HEK293 (cell line): ENCODE measurements at regions not wholly inside any gene's neighbourhood (a gene's known extent, or its start where the extent isn't known, plus 50 kb on each side); places are given as distances from the start of the nearest gene placed in this dataset.

ENCODE experiments used
- BCL11B ChIP-seq: fragments of 450-650 bp; formaldehyde crosslinking; IDR thresholded peaks from 2 replicates; pipeline ENCODE4 v1.5.1; 2016; ENCODE audit warnings: low read depth, missing biosample characterization, missing genetic modification characterization
- KLF1 ChIP-seq: fragments of 450-650 bp; formaldehyde crosslinking; IDR thresholded peaks from 2 replicates; pipeline ENCODE4 v1.5.1; 2016; ENCODE audit warnings: missing biosample characterization, missing genetic modification characterization
- KLF8 ChIP-seq: fragments of 450-650 bp; formaldehyde crosslinking; IDR thresholded peaks from 2 replicates; pipeline ENCODE4 v1.5.1; 2016; ENCODE audit warnings: missing biosample characterization, missing genetic modification characterization
- KLF9 ChIP-seq: fragments of 450-650 bp; formaldehyde crosslinking; IDR thresholded peaks from 2 replicates; pipeline ENCODE4 v1.5.1; 2016; ENCODE audit warnings: missing biosample characterization, missing genetic modification characterization, low read depth
- OVOL3 ChIP-seq: fragments of 450-650 bp; formaldehyde crosslinking; IDR thresholded peaks from 2 replicates; pipeline ENCODE4 v1.5.1; 2016; ENCODE audit warnings: missing biosample characterization, missing genetic modification characterization
- PRDM1 ChIP-seq: fragments of 450-650 bp; formaldehyde crosslinking; IDR thresholded peaks from 2 replicates; pipeline ENCODE4; 2016; ENCODE audit warnings: missing biosample characterization, missing genetic modification characterization
- SP7 ChIP-seq: fragments of 450-650 bp; formaldehyde crosslinking; IDR thresholded peaks from 2 replicates; pipeline ENCODE4 v1.5.1; 2016; ENCODE audit warnings: missing biosample characterization, missing genetic modification characterization
- YY2 ChIP-seq: fragments of 450-650 bp; formaldehyde crosslinking; IDR thresholded peaks from 2 replicates; pipeline ENCODE4 v1.5.1; 2016; ENCODE audit warnings: missing biosample characterization, missing genetic modification characterization
- ZBTB48 ChIP-seq: fragments of 450-650 bp; formaldehyde crosslinking; IDR thresholded peaks from 2 replicates; pipeline ENCODE4 v1.5.1; 2016; ENCODE audit warnings: missing biosample characterization, missing genetic modification characterization
- ZNF146 ChIP-seq: fragments of 450-650 bp; formaldehyde crosslinking; IDR thresholded peaks from 2 replicates; pipeline ENCODE4 v1.5.1; 2016; ENCODE audit warnings: missing biosample characterization, missing genetic modification characterization
- ZNF16 ChIP-seq: fragments of 450-650 bp; formaldehyde crosslinking; IDR thresholded peaks from 2 replicates; pipeline ENCODE4 v1.5.1; 2016; ENCODE audit warnings: low read depth, missing biosample characterization, missing genetic modification characterization
- ZNF184 ChIP-seq: fragments of 450-650 bp; IDR thresholded peaks from 2 replicates; pipeline ENCODE4 v1.5.1; 2018; ENCODE audit warnings: missing biosample characterization, mild to moderate bottlenecking, missing genetic modification characterization
- ZNF19 ChIP-seq: fragments of 450-650 bp; formaldehyde crosslinking; IDR thresholded peaks from 2 replicates; pipeline ENCODE4; 2016; ENCODE audit warnings: missing biosample characterization, missing genetic modification characterization, low read depth
- ZNF2 ChIP-seq: fragments of 450-650 bp; formaldehyde crosslinking; IDR thresholded peaks from 2 replicates; pipeline ENCODE4 v1.5.1; 2016; ENCODE audit warnings: missing biosample characterization, missing genetic modification characterization
- ZNF48 ChIP-seq: fragments of 450-650 bp; formaldehyde crosslinking; IDR thresholded peaks from 2 replicates; pipeline ENCODE4 v1.5.1; 2016; ENCODE audit warnings: missing biosample characterization, missing genetic modification characterization
- ZNF501 ChIP-seq: fragments of 450-650 bp; formaldehyde crosslinking; IDR thresholded peaks from 2 replicates; pipeline ENCODE4 v1.5.1; 2016; ENCODE audit warnings: missing biosample characterization, missing genetic modification characterization
- ZNF510 ChIP-seq: fragments of 450-650 bp; formaldehyde crosslinking; IDR thresholded peaks from 2 replicates; pipeline ENCODE4 v1.5.1; 2018; ENCODE audit warnings: mild to moderate bottlenecking, missing genetic modification characterization, missing biosample characterization; ENCODE audit not compliant: insufficient replicate concordance
- ZNF544 ChIP-seq: fragments of 450-650 bp; formaldehyde crosslinking; IDR thresholded peaks from 2 replicates; pipeline ENCODE4 v1.5.0; 2017; ENCODE audit warnings: missing biosample characterization, missing genetic modification characterization
- ZNF548 ChIP-seq: fragments of 450-650 bp; formaldehyde crosslinking; IDR thresholded peaks from 2 replicates; pipeline ENCODE4 v1.5.1; 2016; ENCODE audit warnings: missing biosample characterization, missing genetic modification characterization
- ZNF600 ChIP-seq: fragments of 450-650 bp; formaldehyde crosslinking; IDR thresholded peaks from 2 replicates; pipeline ENCODE4 v1.5.1; 2016; ENCODE audit warnings: missing biosample characterization, missing genetic modification characterization
- ZNF623 ChIP-seq: fragments of 450-650 bp; formaldehyde crosslinking; IDR thresholded peaks from 2 replicates; pipeline ENCODE4 v1.5.1; 2016; ENCODE audit warnings: missing biosample characterization, missing genetic modification characterization
- ZNF624 ChIP-seq: fragments of 450-650 bp; formaldehyde crosslinking; IDR thresholded peaks from 2 replicates; pipeline ENCODE4 v1.5.1; 2017; ENCODE audit warnings: missing biosample characterization, missing genetic modification characterization
- ZNF747 ChIP-seq: fragments of 450-650 bp; formaldehyde crosslinking; IDR thresholded peaks from 2 replicates; pipeline ENCODE4 v1.5.1; 2016; ENCODE audit warnings: missing biosample characterization, missing genetic modification characterization
- ZNF830 ChIP-seq: fragments of 450-650 bp; IDR thresholded peaks from 2 replicates; pipeline ENCODE4 v1.5.0; 2018; ENCODE audit warnings: missing biosample characterization, missing genetic modification characterization, low read depth, mild to moderate bottlenecking, moderate library complexity
- ZNF837 ChIP-seq: fragments of 450-650 bp; formaldehyde crosslinking; IDR thresholded peaks from 2 replicates; pipeline ENCODE4 v1.5.1; 2016; ENCODE audit warnings: missing biosample characterization, missing genetic modification characterization
- ZNF843 ChIP-seq: fragments of 450-650 bp; formaldehyde crosslinking; IDR thresholded peaks from 2 replicates; pipeline ENCODE4 v1.5.1; 2016; ENCODE audit warnings: missing biosample characterization, missing genetic modification characterization
- TF ChIP-seq, protein P1 (sequence below): fragments of 450-650 bp; formaldehyde crosslinking; IDR thresholded peaks from 2 replicates; pipeline ENCODE4 v1.5.1; 2016; ENCODE audit warnings: missing biosample characterization, missing genetic modification characterization
- TF ChIP-seq, protein P2 (sequence below): fragments of 450-650 bp; formaldehyde crosslinking; IDR thresholded peaks from 2 replicates; pipeline ENCODE4 v1.5.1; 2016; ENCODE audit warnings: missing biosample characterization, missing genetic modification characterization
- TF ChIP-seq, protein P3 (sequence below): fragments of 450-650 bp; formaldehyde crosslinking; IDR thresholded peaks from 2 replicates; pipeline ENCODE4 v1.5.1; 2016; ENCODE audit warnings: missing biosample characterization, missing genetic modification characterization
- TF ChIP-seq, protein P4 (sequence below): fragments of 450-650 bp; formaldehyde crosslinking; conservative IDR thresholded peaks from 2 replicates; pipeline ENCODE4 v1.5.1; 2016; ENCODE audit warnings: low read depth, missing biosample characterization, missing genetic modification characterization
- TF ChIP-seq, protein P5 (sequence below): fragments of 450-650 bp; formaldehyde crosslinking; optimal IDR thresholded peaks from 2 replicates; pipeline ENCODE3; 2016; ENCODE audit warnings: missing biosample characterization, mild to moderate bottlenecking, missing genetic modification characterization

DNA sequence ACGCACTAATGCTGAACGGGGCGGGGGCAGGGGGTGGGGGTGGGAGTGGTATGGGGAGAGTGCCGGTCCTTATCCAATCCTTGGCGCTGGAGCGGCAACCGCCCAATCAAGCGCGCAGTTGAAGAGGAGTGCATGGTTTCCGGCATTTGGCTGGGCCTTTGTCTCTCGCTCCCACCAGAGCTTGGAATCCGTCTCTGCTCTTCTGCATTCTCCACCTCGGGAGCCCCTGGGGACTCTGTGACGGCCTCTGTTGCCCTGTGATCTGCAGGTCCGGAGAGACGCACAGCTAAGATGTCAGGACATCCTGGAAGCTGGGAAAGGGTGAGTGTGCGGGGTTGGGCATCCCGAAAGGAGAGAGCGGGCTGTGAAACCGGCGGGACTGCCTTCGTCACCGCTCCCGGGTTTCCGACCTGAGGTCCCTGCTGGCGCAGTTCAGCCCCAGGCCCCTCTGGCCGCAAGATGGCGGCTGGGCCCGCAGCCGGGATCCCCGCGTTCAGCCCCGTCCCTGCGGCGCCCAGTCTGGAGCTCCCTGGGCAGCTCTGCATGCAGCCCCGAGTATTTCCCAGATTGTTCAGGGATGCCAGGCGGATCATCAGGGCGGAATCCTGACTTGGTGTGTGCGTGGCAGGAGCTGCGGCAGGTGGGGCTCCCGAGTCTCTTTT lies 53.6 kb upstream of the ZNF254 start (continued):
- TF ChIP-seq, protein P1, sequence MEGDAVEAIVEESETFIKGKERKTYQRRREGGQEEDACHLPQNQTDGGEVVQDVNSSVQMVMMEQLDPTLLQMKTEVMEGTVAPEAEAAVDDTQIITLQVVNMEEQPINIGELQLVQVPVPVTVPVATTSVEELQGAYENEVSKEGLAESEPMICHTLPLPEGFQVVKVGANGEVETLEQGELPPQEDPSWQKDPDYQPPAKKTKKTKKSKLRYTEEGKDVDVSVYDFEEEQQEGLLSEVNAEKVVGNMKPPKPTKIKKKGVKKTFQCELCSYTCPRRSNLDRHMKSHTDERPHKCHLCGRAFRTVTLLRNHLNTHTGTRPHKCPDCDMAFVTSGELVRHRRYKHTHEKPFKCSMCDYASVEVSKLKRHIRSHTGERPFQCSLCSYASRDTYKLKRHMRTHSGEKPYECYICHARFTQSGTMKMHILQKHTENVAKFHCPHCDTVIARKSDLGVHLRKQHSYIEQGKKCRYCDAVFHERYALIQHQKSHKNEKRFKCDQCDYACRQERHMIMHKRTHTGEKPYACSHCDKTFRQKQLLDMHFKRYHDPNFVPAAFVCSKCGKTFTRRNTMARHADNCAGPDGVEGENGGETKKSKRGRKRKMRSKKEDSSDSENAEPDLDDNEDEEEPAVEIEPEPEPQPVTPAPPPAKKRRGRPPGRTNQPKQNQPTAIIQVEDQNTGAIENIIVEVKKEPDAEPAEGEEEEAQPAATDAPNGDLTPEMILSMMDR (tag by site-specific recombination), result peak; percentile 33; the same call in 1 of the 2 replicates
- TF ChIP-seq KLF9 (tag by site-specific recombination) (no peak), ZNF510 (tag by site-specific recombination) (no peak), KLF8 (tag by site-specific recombination) (peak; percentile 50; the same call in 1 of the 2 replicates), ZNF623 (tag by site-specific recombination) (no peak), ZNF16 (no peak), ZNF548 (tag by site-specific recombination) (no peak), SP7 (peak; percentile 38; the same call in 1 of the 2 replicates), ZNF624 (tag by site-specific recombination) (no peak), ZNF600 (tag by site-specific recombination) (peak; percentile 38; the same call in 1 of the 2 replicates), PRDM1 (tag by site-specific recombination) (no peak), ZNF184 (tag by site-specific recombination) (no peak), BCL11B (tag by site-specific recombination) (no peak), KLF1 (tag by site-specific recombination) (no peak), ZNF19 (tag by site-specific recombination) (no peak), OVOL3 (tag by site-specific recombination) (no peak), ZNF544 (tag by site-specific recombination) (no peak), ZNF843 (tag by site-specific recombination) (no peak), ZNF48 (tag by site-specific recombination) (no peak), ZNF837 (tag by site-specific recombination) (no peak), ZNF146 (tag by site-specific recombination) (no peak), ZNF830 (tag by site-specific recombination) (no peak), ZNF747 (tag by site-specific recombination) (no peak), ZNF2 (tag by site-specific recombination) (0 out of 2 replicates have a peak, but pooled peaks have one; percentile 21), ZBTB48 (tag by site-specific recombination) (peak; percentile 67), YY2 (tag by site-specific recombination) (0 out of 2 replicates have a peak, but pooled peaks have one; percentile 21), ZNF501 (peak; percentile 67; the same call in 1 of the 2 replicates)
- TF ChIP-seq, protein P2, sequence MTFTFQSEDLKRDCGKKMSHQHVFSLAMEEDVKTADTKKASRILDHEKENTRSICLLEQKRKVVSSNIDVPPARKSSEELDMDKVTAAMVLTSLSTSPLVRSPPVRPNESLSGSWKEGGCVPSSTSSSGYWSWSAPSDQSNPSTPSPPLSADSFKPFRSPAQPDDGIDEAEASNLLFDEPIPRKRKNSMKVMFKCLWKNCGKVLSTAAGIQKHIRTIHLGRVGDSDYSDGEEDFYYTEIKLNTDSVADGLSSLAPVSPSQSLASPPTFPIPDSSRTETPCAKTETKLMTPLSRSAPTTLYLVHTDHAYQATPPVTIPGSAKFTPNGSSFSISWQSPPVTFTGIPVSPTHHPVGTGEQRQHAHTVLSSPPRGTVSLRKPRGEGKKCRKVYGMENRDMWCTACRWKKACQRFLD (tag by site-specific recombination), result no peak
- TF ChIP-seq, protein P3, sequence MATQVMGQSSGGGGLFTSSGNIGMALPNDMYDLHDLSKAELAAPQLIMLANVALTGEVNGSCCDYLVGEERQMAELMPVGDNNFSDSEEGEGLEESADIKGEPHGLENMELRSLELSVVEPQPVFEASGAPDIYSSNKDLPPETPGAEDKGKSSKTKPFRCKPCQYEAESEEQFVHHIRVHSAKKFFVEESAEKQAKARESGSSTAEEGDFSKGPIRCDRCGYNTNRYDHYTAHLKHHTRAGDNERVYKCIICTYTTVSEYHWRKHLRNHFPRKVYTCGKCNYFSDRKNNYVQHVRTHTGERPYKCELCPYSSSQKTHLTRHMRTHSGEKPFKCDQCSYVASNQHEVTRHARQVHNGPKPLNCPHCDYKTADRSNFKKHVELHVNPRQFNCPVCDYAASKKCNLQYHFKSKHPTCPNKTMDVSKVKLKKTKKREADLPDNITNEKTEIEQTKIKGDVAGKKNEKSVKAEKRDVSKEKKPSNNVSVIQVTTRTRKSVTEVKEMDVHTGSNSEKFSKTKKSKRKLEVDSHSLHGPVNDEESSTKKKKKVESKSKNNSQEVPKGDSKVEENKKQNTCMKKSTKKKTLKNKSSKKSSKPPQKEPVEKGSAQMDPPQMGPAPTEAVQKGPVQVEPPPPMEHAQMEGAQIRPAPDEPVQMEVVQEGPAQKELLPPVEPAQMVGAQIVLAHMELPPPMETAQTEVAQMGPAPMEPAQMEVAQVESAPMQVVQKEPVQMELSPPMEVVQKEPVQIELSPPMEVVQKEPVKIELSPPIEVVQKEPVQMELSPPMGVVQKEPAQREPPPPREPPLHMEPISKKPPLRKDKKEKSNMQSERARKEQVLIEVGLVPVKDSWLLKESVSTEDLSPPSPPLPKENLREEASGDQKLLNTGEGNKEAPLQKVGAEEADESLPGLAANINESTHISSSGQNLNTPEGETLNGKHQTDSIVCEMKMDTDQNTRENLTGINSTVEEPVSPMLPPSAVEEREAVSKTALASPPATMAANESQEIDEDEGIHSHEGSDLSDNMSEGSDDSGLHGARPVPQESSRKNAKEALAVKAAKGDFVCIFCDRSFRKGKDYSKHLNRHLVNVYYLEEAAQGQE (tag by site-specific recombination), result no peak
- TF ChIP-seq, protein P4, sequence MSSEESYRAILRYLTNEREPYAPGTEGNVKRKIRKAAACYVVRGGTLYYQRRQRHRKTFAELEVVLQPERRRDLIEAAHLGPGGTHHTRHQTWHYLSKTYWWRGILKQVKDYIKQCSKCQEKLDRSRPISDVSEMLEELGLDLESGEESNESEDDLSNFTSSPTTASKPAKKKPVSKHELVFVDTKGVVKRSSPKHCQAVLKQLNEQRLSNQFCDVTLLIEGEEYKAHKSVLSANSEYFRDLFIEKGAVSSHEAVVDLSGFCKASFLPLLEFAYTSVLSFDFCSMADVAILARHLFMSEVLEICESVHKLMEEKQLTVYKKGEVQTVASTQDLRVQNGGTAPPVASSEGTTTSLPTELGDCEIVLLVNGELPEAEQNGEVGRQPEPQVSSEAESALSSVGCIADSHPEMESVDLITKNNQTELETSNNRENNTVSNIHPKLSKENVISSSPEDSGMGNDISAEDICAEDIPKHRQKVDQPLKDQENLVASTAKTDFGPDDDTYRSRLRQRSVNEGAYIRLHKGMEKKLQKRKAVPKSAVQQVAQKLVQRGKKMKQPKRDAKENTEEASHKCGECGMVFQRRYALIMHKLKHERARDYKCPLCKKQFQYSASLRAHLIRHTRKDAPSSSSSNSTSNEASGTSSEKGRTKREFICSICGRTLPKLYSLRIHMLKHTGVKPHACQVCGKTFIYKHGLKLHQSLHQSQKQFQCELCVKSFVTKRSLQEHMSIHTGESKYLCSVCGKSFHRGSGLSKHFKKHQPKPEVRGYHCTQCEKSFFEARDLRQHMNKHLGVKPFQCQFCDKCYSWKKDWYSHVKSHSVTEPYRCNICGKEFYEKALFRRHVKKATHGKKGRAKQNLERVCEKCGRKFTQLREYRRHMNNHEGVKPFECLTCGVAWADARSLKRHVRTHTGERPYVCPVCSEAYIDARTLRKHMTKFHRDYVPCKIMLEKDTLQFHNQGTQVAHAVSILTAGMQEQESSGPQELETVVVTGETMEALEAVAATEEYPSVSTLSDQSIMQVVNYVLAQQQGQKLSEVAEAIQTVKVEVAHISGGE (tag by site-specific recombination), result peak; percentile 77
- TF ChIP-seq, protein P5, sequence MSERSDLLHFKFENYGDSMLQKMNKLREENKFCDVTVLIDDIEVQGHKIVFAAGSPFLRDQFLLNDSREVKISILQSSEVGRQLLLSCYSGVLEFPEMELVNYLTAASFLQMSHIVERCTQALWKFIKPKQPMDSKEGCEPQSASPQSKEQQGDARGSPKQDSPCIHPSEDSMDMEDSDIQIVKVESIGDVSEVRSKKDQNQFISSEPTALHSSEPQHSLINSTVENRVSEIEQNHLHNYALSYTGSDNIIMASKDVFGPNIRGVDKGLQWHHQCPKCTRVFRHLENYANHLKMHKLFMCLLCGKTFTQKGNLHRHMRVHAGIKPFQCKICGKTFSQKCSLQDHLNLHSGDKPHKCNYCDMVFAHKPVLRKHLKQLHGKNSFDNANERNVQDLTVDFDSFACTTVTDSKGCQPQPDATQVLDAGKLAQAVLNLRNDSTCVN (tag by site-specific recombination), result peak; percentile 28
